GM21515 (cell line): ENCODE measurements at regions not wholly inside any gene's neighbourhood (a gene's known extent, or its start where the extent isn't known, plus 50 kb on each side); places are given as distances from the start of the nearest gene placed in this dataset.

Source experiments
- ATAC-seq: cut with Tn5 transposase; IDR thresholded peaks from one replicate; pipeline ENCODE4 v1.9.1; 2021; ENCODE audit not compliant: unreplicated experiment

GRCh38 chr2:3005859-3006501 lies 371.6 kb downstream of the EIPR1 start:
- ATAC-seq = no peak

- ATAC-seq = no peak
Measured at GRCh38 chr2:3001615-3002560, 375.7 kb downstream of the EIPR1 start.

GRCh38 chr2:3000968-3001367 lies 376.6 kb downstream of the EIPR1 start:
- no peak for ATAC-seq

GRCh38 chr2:3000125-3000524 lies 377.5 kb downstream of the EIPR1 start:
- ATAC-seq = no peak

- no peak for ATAC-seq
Measured at GRCh38 chr2:2998971-2999370, 378.6 kb downstream of the EIPR1 start.

- ATAC-seq = no peak
Measured at GRCh38 chr2:2993172-2993692, 384.4 kb downstream of the EIPR1 start.

- ATAC-seq = no peak
Measured at GRCh38 chr2:2992634-2993033, 385.0 kb downstream of the EIPR1 start.

GRCh38 chr2:2985020-2985419 lies 392.6 kb downstream of the EIPR1 start:
- ATAC-seq = no peak

- no peak for ATAC-seq
Measured at GRCh38 chr2:2981000-2981399, 396.6 kb downstream of the EIPR1 start.

GRCh38 chr2:2974982-2975381 lies 402.6 kb downstream of the EIPR1 start:
- no peak for ATAC-seq

- no peak for ATAC-seq
Measured at GRCh38 chr2:2960441-2961133, 417.0 kb downstream of the EIPR1 start.

- no peak for ATAC-seq
Measured at GRCh38 chr2:2950403-2950952, 427.1 kb downstream of the EIPR1 start.

GRCh38 chr2:2947406-2947805 lies 430.2 kb downstream of the EIPR1 start:
- ATAC-seq = no peak

- no peak for ATAC-seq
Measured at GRCh38 chr2:2942906-2943305, 434.7 kb downstream of the EIPR1 start.

- ATAC-seq = no peak
Measured at GRCh38 chr2:2942225-2942624, 435.4 kb downstream of the EIPR1 start.

- ATAC-seq = no peak
Measured at GRCh38 chr2:2941205-2941604, 436.4 kb downstream of the EIPR1 start.

GRCh38 chr2:2940702-2941101 lies 436.9 kb downstream of the EIPR1 start:
- ATAC-seq = no peak

GRCh38 chr2:2940061-2940460 lies 437.6 kb downstream of the EIPR1 start:
- ATAC-seq = no peak

GRCh38 chr2:2939078-2939795 lies 438.4 kb downstream of the EIPR1 start:
- ATAC-seq = no peak

GRCh38 chr2:2938481-2938880 lies 439.1 kb downstream of the EIPR1 start:
- ATAC-seq = no peak
